ENCODE measurements at regions not wholly inside any gene's neighbourhood (a gene's known extent, or its start where the extent isn't known, plus 50 kb on each side); places are given as distances from the start of the nearest gene placed in this dataset.

DNA sequence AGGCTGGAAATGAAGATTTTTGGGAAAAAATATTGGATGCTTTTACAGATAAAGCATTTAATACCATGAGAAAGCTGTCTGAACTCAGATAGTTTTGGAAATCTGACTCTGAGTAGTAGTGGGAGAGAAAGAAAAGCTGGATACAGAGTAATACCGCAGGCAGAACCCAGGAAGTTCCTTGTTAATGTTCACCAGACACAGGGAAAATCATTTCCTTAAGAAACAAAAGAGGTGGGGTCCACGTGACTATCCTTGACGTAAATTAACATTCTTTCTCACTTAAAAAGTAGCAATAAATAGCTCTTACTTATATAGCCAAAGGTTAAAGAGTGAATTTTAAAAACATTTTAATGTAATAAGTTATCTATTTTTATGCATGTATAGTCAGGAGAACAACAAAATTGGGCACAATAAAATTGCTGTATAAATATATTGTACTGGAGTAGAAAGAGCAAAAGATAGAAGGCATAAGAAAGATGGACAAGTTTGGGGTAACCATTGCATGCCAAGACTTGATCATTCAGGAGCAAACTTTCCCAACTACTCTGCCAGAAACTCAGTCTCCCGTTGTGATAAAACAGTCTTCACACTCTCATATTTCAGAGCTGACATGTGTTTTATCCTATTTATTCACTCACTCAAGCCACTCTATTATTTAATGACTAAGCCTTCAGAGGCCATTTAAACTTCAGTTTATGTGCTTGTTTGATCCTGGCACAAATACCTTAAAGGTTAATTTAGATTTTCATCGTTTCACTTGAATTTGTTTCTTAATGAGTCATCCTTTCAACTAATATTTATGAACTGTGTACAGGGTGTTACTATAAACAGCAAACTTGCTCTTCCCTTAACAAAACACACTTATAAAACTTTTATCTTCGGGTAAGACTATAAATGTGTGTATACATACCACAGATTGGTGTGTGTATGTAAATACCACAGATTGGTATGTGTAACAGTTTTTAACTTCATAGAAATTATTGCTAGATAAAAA is 143.1 kb downstream of the GNAI1 start:
- no peak for TF ChIP-seq SOX15 (CRISPR knock-in tag; IDR thresholded peaks at IDR 0.05)
- TF ChIP-seq ZNF263 (CRISPR knock-in tag; IDR thresholded peaks at IDR 0.05; ENCODE audit: low read depth) = no peak
- TF ChIP-seq TEAD1 (CRISPR knock-in tag; IDR thresholded peaks at IDR 0.05) = no peak
- no peak for TF ChIP-seq ZBTB21 (CRISPR knock-in tag; IDR thresholded peaks at IDR 0.05; ENCODE audit: borderline replicate concordance)
- TF ChIP-seq, protein P1, sequence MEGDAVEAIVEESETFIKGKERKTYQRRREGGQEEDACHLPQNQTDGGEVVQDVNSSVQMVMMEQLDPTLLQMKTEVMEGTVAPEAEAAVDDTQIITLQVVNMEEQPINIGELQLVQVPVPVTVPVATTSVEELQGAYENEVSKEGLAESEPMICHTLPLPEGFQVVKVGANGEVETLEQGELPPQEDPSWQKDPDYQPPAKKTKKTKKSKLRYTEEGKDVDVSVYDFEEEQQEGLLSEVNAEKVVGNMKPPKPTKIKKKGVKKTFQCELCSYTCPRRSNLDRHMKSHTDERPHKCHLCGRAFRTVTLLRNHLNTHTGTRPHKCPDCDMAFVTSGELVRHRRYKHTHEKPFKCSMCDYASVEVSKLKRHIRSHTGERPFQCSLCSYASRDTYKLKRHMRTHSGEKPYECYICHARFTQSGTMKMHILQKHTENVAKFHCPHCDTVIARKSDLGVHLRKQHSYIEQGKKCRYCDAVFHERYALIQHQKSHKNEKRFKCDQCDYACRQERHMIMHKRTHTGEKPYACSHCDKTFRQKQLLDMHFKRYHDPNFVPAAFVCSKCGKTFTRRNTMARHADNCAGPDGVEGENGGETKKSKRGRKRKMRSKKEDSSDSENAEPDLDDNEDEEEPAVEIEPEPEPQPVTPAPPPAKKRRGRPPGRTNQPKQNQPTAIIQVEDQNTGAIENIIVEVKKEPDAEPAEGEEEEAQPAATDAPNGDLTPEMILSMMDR (IDR thresholded peaks at IDR 0.05) = no peak
- no peak for TF ChIP-seq ATF1 (CRISPR knock-in tag; IDR thresholded peaks at IDR 0.05)
- no peak for TF ChIP-seq TEAD4 (CRISPR knock-in tag; IDR thresholded peaks at IDR 0.05)
- TF ChIP-seq NR3C1 (CRISPR knock-in tag; conservative IDR thresholded peaks at IDR 0.05; ENCODE audit: low read depth) = no peak
- no peak for TF ChIP-seq TCF7 (CRISPR knock-in tag; IDR thresholded peaks at IDR 0.05; ENCODE audit: low read depth)
- TF ChIP-seq, protein P2, sequence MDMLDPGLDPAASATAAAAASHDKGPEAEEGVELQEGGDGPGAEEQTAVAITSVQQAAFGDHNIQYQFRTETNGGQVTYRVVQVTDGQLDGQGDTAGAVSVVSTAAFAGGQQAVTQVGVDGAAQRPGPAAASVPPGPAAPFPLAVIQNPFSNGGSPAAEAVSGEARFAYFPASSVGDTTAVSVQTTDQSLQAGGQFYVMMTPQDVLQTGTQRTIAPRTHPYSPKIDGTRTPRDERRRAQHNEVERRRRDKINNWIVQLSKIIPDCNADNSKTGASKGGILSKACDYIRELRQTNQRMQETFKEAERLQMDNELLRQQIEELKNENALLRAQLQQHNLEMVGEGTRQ (CRISPR knock-in tag; IDR thresholded peaks at IDR 0.05) = no peak
- TF ChIP-seq, protein P3, sequence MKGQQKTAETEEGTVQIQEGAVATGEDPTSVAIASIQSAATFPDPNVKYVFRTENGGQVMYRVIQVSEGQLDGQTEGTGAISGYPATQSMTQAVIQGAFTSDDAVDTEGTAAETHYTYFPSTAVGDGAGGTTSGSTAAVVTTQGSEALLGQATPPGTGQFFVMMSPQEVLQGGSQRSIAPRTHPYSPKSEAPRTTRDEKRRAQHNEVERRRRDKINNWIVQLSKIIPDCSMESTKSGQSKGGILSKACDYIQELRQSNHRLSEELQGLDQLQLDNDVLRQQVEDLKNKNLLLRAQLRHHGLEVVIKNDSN (CRISPR knock-in tag; IDR thresholded peaks at IDR 0.05) = no peak

Measured in WTC11 (cell line).